ENCODE measurements at regions not wholly inside any gene's neighbourhood (a gene's known extent, or its start where the extent isn't known, plus 50 kb on each side); places are given as distances from the start of the nearest gene placed in this dataset.

DNA sequence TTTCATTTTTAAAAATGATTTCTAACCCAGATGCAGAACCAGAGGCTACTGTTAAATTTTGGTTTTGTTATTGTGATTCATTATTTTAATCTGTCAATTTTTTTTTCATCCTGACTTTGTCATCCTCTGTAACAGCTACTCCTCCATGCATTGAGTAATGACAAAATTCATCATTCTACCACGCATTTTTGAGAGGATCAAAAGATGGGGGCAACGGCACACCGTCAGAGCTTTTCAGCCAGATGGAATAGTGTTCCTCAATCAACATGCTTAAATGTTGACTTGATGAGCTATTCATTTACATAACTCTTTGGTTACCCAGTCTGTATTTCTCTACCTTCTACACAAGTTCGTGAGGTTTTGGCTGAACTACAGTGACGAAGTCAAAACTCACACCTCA is 486.3 kb downstream of the EFNB2 start:
- DNase-seq (ENCODE audit: low read depth), result no peak

DNA sequence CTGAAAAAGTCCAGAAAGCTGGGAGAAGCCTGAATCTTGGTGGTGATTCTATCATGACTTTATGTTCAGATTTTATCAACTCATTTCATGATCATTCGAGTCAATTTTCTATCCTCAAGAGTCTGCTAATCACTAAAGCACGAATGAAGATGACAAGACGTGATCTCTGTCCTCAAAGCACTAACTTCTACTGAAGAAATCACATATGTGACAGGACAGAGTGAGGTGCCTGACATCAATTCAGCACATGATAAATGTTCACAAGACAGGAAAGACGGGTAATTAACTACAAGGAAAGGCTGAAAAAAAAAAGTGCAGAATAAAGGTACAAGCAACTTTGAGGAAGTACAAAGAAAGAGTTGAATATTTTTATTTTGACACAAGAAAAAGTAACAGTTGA is 487.1 kb downstream of the EFNB2 start:
- DNase-seq (ENCODE audit: low read depth), result no peak

- DNase-seq (ENCODE audit: low read depth), result no peak
These were observed 487.6 kb downstream of the EFNB2 start for GRCh38 chr13:106047859-106048258.

GRCh38 chr13:106042996-106043581 is 492.4 kb downstream of the EFNB2 start:
- DNase-seq (ENCODE audit: low read depth), result peak; percentile 14

DNA sequence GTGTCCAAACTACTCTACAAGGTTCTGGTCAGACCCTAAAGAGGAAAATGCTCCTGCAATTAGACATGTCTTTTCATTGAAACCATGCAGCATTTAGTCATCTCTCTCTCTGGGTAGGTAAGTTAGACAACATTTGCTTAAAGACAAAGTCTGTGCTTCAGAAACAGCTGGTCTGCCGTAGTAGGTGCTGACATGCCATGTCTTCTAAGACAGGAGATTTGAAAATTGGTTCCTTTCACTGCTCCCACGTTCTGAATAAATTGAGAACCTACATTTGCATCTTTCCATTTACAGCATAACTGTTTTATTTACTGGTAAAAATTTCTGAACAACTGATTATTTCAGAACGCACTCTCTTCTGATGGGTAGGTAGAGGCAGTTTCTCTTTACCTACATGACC is 494.0 kb downstream of the EFNB2 start:
- no peak for DNase-seq (ENCODE audit: low read depth)

DNA sequence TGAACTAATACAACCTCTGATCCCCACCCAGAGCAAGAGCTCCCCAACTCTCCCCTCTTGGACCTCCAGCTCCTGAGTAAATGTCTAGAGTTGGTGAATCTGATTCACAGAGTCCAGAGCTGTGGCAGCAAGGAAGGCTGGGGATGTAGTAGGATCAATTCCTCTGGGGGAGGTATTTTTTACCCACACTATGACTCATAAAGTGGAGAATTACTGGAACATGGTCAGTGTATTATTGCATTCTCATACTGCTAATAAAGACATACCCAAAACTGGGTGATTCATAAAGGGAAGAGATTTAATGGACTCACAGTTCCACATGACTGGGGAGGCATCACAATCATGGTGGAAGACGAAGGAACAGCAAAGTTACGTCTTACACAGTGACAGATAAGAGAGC is 496.7 kb downstream of the EFNB2 start:
- DNase-seq (ENCODE audit: low read depth), result peak; percentile 58

GRCh38 chr13:106036870-106037269 is 498.6 kb downstream of the EFNB2 start:
- DNase-seq (ENCODE audit: low read depth), result no peak

- no peak for DNase-seq (ENCODE audit: low read depth)
These were observed 501.3 kb downstream of the EFNB2 start for GRCh38 chr13:106034201-106034600.

DNA sequence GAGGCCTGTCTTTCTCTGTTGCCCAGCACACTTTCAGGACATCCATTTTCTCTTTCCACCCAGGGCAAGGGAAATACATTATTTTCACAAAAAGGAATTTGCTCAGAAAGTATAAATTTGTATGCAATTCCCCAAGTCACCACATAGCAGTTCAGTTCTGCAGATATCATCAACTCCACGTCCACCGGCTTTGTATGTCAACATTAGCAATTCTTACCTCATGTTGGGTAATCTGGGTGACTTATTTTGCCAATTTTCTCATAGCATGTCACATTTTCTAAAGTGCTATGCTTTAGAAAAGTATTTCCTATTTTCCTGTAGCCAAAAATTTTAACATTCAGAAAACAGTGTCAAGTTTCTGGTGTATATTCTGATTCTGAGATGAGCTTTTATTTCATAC is 501.8 kb downstream of the EFNB2 start:
- DNase-seq (ENCODE audit: low read depth), result peak; percentile 44

- DNase-seq (ENCODE audit: low read depth), result no peak
These were observed 503.0 kb downstream of the EFNB2 start for GRCh38 chr13:106032441-106032840.

GRCh38 chr13:106029676-106030290 is 505.7 kb downstream of the EFNB2 start:
- DNase-seq (ENCODE audit: low read depth), result no peak

- no peak for DNase-seq (ENCODE audit: low read depth)
These were observed 506.6 kb downstream of the EFNB2 start for GRCh38 chr13:106028911-106029310.

DNA sequence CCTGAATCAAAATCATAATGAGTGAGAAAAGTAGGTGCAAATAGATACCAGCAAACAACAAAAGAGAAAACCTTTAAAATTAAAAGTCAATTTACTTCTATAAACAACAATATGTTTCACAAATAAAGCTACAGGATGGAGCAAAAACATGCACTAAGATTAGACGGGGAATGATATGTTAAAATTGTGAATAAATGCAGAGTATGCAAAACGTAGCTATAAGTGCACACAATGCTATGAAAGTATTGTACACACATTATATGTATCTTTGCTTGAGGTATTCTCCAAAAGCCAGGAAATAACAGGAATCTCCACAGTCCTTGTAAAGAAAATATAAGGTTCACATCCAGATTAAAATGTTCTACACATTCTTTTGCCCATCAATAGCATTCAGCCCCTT is 523.9 kb downstream of the EFNB2 start:
- DNase-seq (ENCODE audit: low read depth), result no peak

GRCh38 chr13:106010836-106011235 is 524.6 kb downstream of the EFNB2 start:
- no peak for DNase-seq (ENCODE audit: low read depth)

DNA sequence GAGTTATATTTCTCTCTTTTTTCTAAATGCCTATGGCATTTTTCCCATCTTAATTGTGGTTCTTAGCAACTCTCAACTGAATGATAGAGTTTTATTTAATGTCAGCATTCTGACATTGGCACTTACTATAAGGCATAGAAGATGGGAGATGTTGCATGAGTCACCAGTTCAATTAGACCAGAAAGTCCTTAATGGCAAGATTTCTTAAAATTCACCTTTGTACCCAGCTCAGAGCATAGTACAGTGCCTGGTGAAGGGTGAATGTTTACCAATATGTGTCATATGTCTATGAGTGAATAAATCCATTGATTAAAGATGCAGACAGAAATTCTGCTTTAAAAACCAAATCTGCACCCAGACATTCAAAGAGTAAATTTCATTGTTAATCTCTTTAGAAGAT is 526.9 kb downstream of the EFNB2 start:
- DNase-seq (ENCODE audit: low read depth), result no peak

- DNase-seq (ENCODE audit: low read depth), result no peak
These were observed 528.3 kb downstream of the EFNB2 start for GRCh38 chr13:106007156-106007555.

DNA sequence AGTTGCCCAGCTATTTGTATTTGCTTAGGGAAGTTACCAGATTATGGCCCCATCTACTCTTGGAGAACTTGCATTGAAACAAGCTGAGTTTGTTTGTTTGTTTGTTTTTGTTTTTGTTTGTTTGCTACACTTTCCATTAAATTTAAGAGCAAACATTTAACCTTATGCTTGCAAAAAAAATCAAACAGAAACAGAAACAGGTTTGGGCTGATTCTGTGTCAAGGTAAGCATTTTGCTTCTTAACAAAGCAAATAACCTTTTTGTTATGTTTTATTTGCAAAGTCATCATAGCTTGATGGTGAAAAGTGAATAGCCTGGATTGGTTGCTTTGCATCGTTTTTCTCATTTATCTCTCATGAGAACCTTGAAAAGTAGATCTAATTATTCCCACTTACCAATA is 531.8 kb downstream of the EFNB2 start:
- no peak for DNase-seq (ENCODE audit: low read depth)

DNA sequence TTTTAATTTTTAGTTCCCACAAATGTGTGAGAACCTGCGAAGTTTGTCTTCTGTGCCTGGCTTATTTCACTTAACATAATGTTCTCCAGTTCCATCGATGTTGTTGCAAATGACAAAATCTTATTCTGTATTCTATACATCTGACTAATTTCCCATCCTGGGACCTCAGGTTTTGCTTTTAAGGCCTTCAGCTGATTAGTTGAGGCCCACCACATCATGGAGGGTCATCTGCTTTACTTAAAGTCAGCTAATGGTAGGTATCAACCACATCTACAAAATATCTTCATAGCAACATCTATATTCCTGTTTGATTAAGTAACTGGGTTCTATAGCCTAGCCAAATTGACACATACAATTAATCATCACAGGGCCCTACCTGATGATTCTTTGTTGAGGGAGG is 534.0 kb downstream of the EFNB2 start:
- DNase-seq (ENCODE audit: low read depth), result no peak

GRCh38 chr13:105997581-105998550 is 537.6 kb downstream of the EFNB2 start:
- peak; percentile 42 for DNase-seq (ENCODE audit: low read depth)

- no peak for DNase-seq (ENCODE audit: low read depth)
These were observed 539.0 kb downstream of the EFNB2 start for GRCh38 chr13:105996391-105997025.

DNA sequence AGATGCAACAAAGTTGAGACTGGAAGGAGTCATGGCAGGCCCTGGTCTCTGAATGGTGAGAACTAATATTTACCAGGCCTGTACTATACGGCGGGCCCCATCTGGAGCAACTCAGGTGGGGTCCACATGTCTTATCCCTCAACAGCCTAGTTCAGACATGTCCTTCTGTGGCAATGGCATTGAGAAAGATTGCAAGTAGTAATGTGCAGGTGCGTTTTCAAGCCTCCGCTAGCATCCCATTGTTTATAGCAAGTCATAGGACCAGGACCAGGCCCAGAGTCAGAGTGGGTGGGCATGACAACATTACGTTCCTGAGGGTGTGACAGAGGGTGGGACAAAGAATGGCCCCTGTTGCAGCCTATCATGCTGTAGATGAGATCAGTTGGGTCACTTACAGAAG is 541.1 kb downstream of the EFNB2 start:
- DNase-seq (ENCODE audit: low read depth), result no peak

All from myocyte (in vitro differentiated cells).